Prostate gland (tissue), 2 donors: ENCODE measurements at regions not wholly inside any gene's neighbourhood (a gene's known extent, or its start where the extent isn't known, plus 50 kb on each side); places are given as distances from the start of the nearest gene placed in this dataset.

ENCODE experiments used
- POLR2A ChIP-seq: fragments of 450-650 bp; IDR thresholded peaks from one replicate; pipeline ENCODE4 v1.6.1; 2016; ENCODE audit warnings: antibody characterized with exemption, mild to moderate bottlenecking
- TF ChIP-seq, protein P1 (sequence below), 4 experiments: fragments of 200-600 bp in 2 of 4; fragments of 450-650 bp in 2 of 4; sonication (generic) in 2 of 4; IDR thresholded peaks; 1 replicate in 3 of 4; 2 replicates in 1 of 4; pipeline ENCODE4 v1.5.1; 2016 to 2019; ENCODE audit warnings: antibody characterized with exemption in 4 of 4, mild to moderate bottlenecking in 2 of 4, moderate library complexity in 2 of 4

GRCh38 chr5:157930710-157931109, 71.8 kb upstream of the CLINT1 start:
- TF ChIP-seq, protein P1, sequence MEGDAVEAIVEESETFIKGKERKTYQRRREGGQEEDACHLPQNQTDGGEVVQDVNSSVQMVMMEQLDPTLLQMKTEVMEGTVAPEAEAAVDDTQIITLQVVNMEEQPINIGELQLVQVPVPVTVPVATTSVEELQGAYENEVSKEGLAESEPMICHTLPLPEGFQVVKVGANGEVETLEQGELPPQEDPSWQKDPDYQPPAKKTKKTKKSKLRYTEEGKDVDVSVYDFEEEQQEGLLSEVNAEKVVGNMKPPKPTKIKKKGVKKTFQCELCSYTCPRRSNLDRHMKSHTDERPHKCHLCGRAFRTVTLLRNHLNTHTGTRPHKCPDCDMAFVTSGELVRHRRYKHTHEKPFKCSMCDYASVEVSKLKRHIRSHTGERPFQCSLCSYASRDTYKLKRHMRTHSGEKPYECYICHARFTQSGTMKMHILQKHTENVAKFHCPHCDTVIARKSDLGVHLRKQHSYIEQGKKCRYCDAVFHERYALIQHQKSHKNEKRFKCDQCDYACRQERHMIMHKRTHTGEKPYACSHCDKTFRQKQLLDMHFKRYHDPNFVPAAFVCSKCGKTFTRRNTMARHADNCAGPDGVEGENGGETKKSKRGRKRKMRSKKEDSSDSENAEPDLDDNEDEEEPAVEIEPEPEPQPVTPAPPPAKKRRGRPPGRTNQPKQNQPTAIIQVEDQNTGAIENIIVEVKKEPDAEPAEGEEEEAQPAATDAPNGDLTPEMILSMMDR (IDR thresholded peaks at IDR 0.05) = no peak
- no peak for TF ChIP-seq POLR2A
